CD14-positive monocyte (primary cell): ENCODE measurements at regions not wholly inside any gene's neighbourhood (a gene's known extent, or its start where the extent isn't known, plus 50 kb on each side); places are given as distances from the start of the nearest gene placed in this dataset.

ENCODE experiments used
- DNase-seq, 3 donors: peaks; one replicate each; pipeline ENCODE4 v3.0.0-alpha.2; 2011 to 2022
- H2AFZ ChIP-seq: 2 replicates; pipeline ENCODE4 v1.6.0; 2012; ENCODE audit warnings: mild to moderate bottlenecking, low read depth, low read length, inconsistent platforms; ENCODE audit not compliant: insufficient read depth, poor library complexity, severe bottlenecking
- H3K27ac ChIP-seq, 2 donors: 1 replicate in 1 of 2; 2 replicates in 1 of 2; pipeline ENCODE4 v1.5.1; 2012 to 2013; ENCODE audit warnings: low read length in 2 of 2, control low read depth in 1 of 2, inconsistent platforms in 1 of 2, low read depth in 1 of 2, mild to moderate bottlenecking in 1 of 2
- H3K27me3 ChIP-seq, 2 donors: one replicate each; pipeline versions ENCODE4 v1.6.0 to v1.6.1; 2011 to 2013; ENCODE audit warnings: low read length in 2 of 2; ENCODE audit not compliant: control insufficient read depth in 2 of 2, insufficient read depth in 2 of 2
- H3K36me3 ChIP-seq, 2 donors: replicated peaks in 1 of 2; 1 replicate in 1 of 2; 2 replicates in 1 of 2; pipeline versions ENCODE4 v1.5.1 to v1.6.1; 2012 to 2013; ENCODE audit warnings: low read length in 2 of 2, control low read depth in 1 of 2, inconsistent platforms in 1 of 2, mild to moderate bottlenecking in 1 of 2; ENCODE audit not compliant: insufficient read depth in 2 of 2, control insufficient read depth in 1 of 2
- H3K4me1 ChIP-seq, 2 donors: 1 replicate in 1 of 2; 2 replicates in 1 of 2; pipeline versions ENCODE4 v1.5.1 to v1.6.1; 2012 to 2013; ENCODE audit warnings: low read length in 2 of 2, control low read depth in 1 of 2, inconsistent platforms in 1 of 2, mild to moderate bottlenecking in 1 of 2, moderate library complexity in 1 of 2; ENCODE audit not compliant: insufficient read depth in 2 of 2, control insufficient read depth in 1 of 2
- H3K4me2 ChIP-seq: replicated peaks from 2 replicates; pipeline ENCODE3; 2012; ENCODE audit warnings: low read length, moderate library complexity, mild to moderate bottlenecking; ENCODE audit not compliant: poor library complexity, severe bottlenecking; ENCODE audit errors: extremely low read depth
- H3K4me3 ChIP-seq, 3 experiments: fragments of 200-600 bp in 1 of 3; sonication (generic) in 1 of 3; replicated peaks in 1 of 3; 1 replicate in 2 of 3; 2 replicates in 1 of 3; pipeline ENCODE4 v1.5.1; 2011 to 2013; ENCODE audit warnings: low read length in 3 of 3, mild to moderate bottlenecking in 3 of 3, control low read depth in 2 of 3, low read depth in 2 of 3, inconsistent platforms in 1 of 3, moderate library complexity in 1 of 3
- H3K79me2 ChIP-seq: 2 replicates; pipeline ENCODE4 v1.6.0; 2012; ENCODE audit warnings: mild to moderate bottlenecking, control low read depth, inconsistent platforms, low read length, moderate library complexity; ENCODE audit not compliant: insufficient read depth
- H3K9ac ChIP-seq: 2 replicates; pipeline ENCODE4 v1.6.0; 2017; ENCODE audit warnings: low read length, mild to moderate bottlenecking; ENCODE audit not compliant: insufficient read depth, poor library complexity, severe bottlenecking
- H3K9me3 ChIP-seq, 2 donors: replicated peaks in 1 of 2; 1 replicate in 1 of 2; 2 replicates in 1 of 2; pipeline versions ENCODE4 v1.5.1 to v1.6.1; 2012 to 2013; ENCODE audit warnings: low read length in 2 of 2, control low read depth in 1 of 2; ENCODE audit not compliant: control insufficient read depth in 1 of 2, insufficient read depth in 1 of 2
- H4K20me1 ChIP-seq: 2 replicates; pipeline ENCODE4 v1.6.0; 2012; ENCODE audit warnings: mild to moderate bottlenecking, low read length, control low read depth, moderate library complexity; ENCODE audit not compliant: insufficient read depth
- H3K27ac Mint-ChIP-seq, 7 donors: one replicate each; pipeline ENCODE4 v1.8.0; 2020; ENCODE audit warnings: mild to moderate bottlenecking in 7 of 7, mixed read lengths in 7 of 7, moderate library complexity in 6 of 7, inconsistent platforms in 2 of 7
- H3K27me3 Mint-ChIP-seq, 3 donors: one replicate each; pipeline ENCODE4 v1.8.0; 2021 to 2022; ENCODE audit warnings: low read depth in 3 of 3, mild to moderate bottlenecking in 3 of 3, mixed read lengths in 3 of 3, moderate library complexity in 3 of 3, inconsistent platforms in 1 of 3
- H3K36me3 Mint-ChIP-seq, 2 donors: one replicate each; pipeline ENCODE4 v1.8.0; 2020; ENCODE audit warnings: mixed read lengths in 2 of 2, inconsistent platforms in 1 of 2, mild to moderate bottlenecking in 1 of 2
- H3K4me1 Mint-ChIP-seq: one replicate; pipeline ENCODE4 v1.8.0; 2020; ENCODE audit warnings: mild to moderate bottlenecking, mixed read lengths
- H3K4me3 Mint-ChIP-seq, 2 donors: one replicate each; pipeline ENCODE4 v1.8.0; 2020; ENCODE audit warnings: mild to moderate bottlenecking in 2 of 2, mixed read lengths in 2 of 2, moderate library complexity in 1 of 2
- H3K9me3 Mint-ChIP-seq, 7 donors: one replicate each; pipeline ENCODE4 v1.8.0; 2020 to 2022; ENCODE audit warnings: mixed read lengths in 7 of 7, mild to moderate bottlenecking in 6 of 7, moderate library complexity in 6 of 7, inconsistent platforms in 2 of 7
- CTCF ChIP-seq: fragments of 200-600 bp; IDR thresholded peaks from one replicate; pipeline ENCODE4 v1.8.0; 2022; ENCODE audit warnings: antibody characterized with exemption, mild to moderate bottlenecking
- WGBS: methylation state at CpG from one replicate; pipeline ENCODE4 v1.1.5; 2013; ENCODE audit warnings: missing lambda C conversion rate; ENCODE audit not compliant: insufficient coverage; 5-methylcytosine and 5-hydroxymethylcytosine counted together
- intact Hi-C, 2 donors: fragments of 100-400 bp; cut with micrococcal nuclease; formaldehyde crosslinking; loops; one replicate each; pipeline versions ENCODE4 v1.15.0 to v1.15.1; 2023

DNA sequence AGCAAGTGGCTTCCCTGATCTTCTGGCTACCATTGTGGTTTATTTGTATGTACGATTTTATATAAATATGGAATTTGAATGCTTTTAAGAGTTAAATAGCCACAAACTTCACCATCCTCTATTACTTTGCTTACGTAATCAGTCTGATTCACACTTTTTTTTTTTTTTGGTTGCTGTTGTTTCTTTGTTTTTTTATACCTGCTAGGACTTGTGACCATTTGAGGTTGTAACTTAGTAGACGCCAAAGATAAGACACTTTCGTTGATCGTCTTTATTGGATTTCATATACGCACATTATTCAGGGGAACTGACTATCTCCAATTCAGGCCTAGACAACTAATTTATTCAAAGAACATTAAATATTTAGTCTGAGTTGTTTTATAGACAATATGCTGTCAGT lies 559.0 kb downstream of the CBLN4 start:
- H3K4me1 Mint-ChIP-seq: no peaks in the 10 kb centered on the region
- TF ChIP-seq CTCF: no peak
- H3K9me3 Mint-ChIP-seq: peaks cover 0 to 10% (median 4%) of the 10 kb centered on the region in 7 donors
- H3K36me3 ChIP-seq: no peaks in the 10 kb centered on the region
- H3K4me3 ChIP-seq: no peak overlapping the region
- H2AFZ ChIP-seq: no peak overlapping the region
- intact Hi-C loops: no loop called here
- H4K20me1 ChIP-seq: no peaks in the 10 kb centered on the region
- DNase-seq: no peak
- H3K9ac ChIP-seq: no peak overlapping the region
- H3K4me2 ChIP-seq: no peak overlapping the region
- peaks cover 0 to 1% (median 0%) of the 10 kb centered on the region in 3 donors for H3K27me3 Mint-ChIP-seq
- H3K9me3 ChIP-seq: peaks cover 5 to 11% of the 10 kb centered on the region in 2 donors
- H3K27ac ChIP-seq: no peak overlapping the region
- H3K36me3 Mint-ChIP-seq: no peaks in the 10 kb centered on the region
- WGBS: no CpG with 5 or more reads among the region's 6 CpGs
- H3K4me3 Mint-ChIP-seq: no peak overlapping the region
- no peaks in the 10 kb centered on the region for H3K79me2 ChIP-seq
- H3K27me3 ChIP-seq: no peaks in the 10 kb centered on the region
- no peaks in the 10 kb centered on the region for H3K4me1 ChIP-seq
- H3K27ac Mint-ChIP-seq: no peak overlapping the region

DNA sequence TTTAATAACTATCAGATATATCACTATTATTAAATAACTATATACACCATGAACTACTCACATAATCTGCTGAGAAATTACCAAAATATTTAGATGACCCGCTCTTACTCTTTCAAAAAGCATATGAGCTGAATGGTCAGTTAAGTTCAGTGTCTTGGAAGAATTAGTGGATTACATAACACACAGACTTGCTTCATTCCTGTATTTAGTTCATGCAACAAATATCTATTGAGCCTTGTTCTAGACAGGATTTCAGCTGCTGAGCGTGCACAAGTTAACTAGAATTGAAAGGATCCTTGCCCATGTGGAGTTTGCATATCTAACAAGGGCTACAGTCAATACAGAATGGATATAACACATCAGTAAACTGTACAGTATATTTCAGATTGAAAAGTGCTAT lies 566.2 kb downstream of the CBLN4 start:
- H3K4me1 ChIP-seq: no peaks in the 10 kb centered on the region
- no peaks in the 10 kb centered on the region for H4K20me1 ChIP-seq
- no peak overlapping the region for H3K27ac Mint-ChIP-seq
- no peak overlapping the region for H3K4me2 ChIP-seq
- peaks cover 0 to 4% (median 0%) of the 10 kb centered on the region in 7 donors for H3K9me3 Mint-ChIP-seq
- no peak for TF ChIP-seq CTCF
- no peaks in the 10 kb centered on the region for H3K9me3 ChIP-seq
- intact Hi-C loops: no loop called here
- no peak overlapping the region for H3K4me3 ChIP-seq
- no peaks in the 10 kb centered on the region for H3K36me3 Mint-ChIP-seq
- no peak overlapping the region for H2AFZ ChIP-seq
- no CpG with 5 or more reads among the region's 2 CpGs for WGBS
- no peaks in the 10 kb centered on the region for H3K4me1 Mint-ChIP-seq
- H3K79me2 ChIP-seq: no peaks in the 10 kb centered on the region
- H3K27me3 ChIP-seq: no peaks in the 10 kb centered on the region
- H3K9ac ChIP-seq: no peak overlapping the region
- H3K36me3 ChIP-seq: no peaks in the 10 kb centered on the region
- peaks cover 0 to 1% (median 0%) of the 10 kb centered on the region in 3 donors for H3K27me3 Mint-ChIP-seq
- no peak overlapping the region for H3K27ac ChIP-seq
- no peak overlapping the region for H3K4me3 Mint-ChIP-seq
- no peak for DNase-seq
